ENCODE measurements at regions not wholly inside any gene's neighbourhood (a gene's known extent, or its start where the extent isn't known, plus 50 kb on each side); places are given as distances from the start of the nearest gene placed in this dataset.

DNA sequence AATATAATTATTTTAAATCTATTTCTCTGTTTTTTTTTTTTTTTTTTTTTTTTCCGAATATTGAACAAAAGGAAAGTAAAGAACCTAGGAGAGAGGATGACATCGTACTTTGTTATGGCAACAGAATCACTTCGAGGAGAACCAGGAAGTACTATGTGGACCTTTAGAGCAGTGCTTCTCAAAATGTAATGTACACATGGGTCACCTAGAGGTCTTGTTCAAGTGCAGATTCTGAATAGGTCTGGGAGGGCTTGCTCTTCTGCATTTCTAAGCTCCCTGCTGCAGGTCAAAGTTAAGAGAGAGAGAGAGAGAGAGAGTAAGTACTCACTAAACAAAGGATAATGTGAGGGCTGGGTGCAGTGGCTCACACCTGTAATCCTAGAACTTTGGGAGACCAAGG lies 419.5 kb upstream of the TENM4 start:
- TF ChIP-seq, protein P1, sequence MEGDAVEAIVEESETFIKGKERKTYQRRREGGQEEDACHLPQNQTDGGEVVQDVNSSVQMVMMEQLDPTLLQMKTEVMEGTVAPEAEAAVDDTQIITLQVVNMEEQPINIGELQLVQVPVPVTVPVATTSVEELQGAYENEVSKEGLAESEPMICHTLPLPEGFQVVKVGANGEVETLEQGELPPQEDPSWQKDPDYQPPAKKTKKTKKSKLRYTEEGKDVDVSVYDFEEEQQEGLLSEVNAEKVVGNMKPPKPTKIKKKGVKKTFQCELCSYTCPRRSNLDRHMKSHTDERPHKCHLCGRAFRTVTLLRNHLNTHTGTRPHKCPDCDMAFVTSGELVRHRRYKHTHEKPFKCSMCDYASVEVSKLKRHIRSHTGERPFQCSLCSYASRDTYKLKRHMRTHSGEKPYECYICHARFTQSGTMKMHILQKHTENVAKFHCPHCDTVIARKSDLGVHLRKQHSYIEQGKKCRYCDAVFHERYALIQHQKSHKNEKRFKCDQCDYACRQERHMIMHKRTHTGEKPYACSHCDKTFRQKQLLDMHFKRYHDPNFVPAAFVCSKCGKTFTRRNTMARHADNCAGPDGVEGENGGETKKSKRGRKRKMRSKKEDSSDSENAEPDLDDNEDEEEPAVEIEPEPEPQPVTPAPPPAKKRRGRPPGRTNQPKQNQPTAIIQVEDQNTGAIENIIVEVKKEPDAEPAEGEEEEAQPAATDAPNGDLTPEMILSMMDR (conservative IDR thresholded peaks at IDR 0.05; ENCODE audit: low read length): no peak
- no peak for TF ChIP-seq EZH2phosphoT487 (IDR thresholded peaks at IDR 0.05; ENCODE audit: borderline replicate concordance, low read depth, low read length)
